ENCODE measurements at regions not wholly inside any gene's neighbourhood (a gene's known extent, or its start where the extent isn't known, plus 50 kb on each side); places are given as distances from the start of the nearest gene placed in this dataset.

DNA sequence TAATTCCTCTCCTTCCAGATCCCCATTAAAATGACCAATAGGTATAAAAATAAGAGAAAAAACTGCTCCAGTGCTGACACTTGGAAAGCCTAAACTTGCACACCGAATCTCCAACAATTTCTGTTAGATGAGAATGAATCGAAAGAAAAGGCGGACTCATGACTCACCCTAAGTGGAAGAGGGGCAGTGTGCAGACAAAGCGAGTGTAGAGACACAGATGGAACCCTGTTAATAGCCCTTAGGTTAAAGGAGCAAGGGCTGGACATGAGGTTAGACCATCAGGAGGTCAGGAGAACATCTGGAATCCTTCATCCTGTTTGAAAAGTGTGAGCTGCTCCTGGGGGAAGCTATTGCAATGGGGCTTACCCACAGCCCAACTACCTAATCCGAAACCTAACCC, 103.4 kb upstream of the GLI3 start:
- Mint-ChIP-seq H3K9me3 (peaks cover 7% of the 10 kb centered on the region), H3K27ac (no peak overlapping the region), H3K4me1 (no peaks in the 10 kb centered on the region), H3K4me3 (no peak overlapping the region), H3K36me3 (no peaks in the 10 kb centered on the region)
- DNase-seq (ENCODE audit: low spot score in 2 of 2) (no peak), ATAC-seq (no peak)

DNA sequence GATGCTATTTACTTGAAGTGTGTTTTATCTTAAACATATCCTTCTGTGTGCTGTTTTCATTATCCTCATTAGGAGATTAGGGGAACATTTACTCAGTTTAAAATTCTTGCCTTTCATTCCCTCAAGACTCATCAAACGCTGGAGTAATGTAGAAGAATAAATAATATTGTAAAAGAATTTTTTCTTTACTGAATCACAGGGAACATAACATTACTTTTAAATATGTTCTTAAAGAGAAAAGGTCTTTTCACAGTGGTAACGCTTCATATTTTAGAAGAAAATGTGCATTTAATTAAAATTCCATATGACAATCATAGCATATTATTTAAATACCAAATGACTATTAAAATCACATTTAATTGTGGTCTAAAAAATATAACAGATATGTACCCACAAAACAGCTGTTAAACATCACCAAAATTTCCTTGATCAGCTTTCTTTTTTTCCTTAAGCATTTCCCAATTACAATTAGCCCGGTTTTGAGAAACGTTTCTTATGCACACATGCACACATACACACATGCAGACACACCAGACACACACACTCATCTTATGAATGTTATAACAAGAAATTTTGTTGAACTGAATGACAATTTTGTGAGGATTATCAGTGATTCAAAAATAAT, 102.0 kb upstream of the GLI3 start:
- DNase-seq (ENCODE audit: low spot score in 2 of 2) = no peak
- Mint-ChIP-seq H3K36me3 (no peaks in the 10 kb centered on the region), H3K9me3 (peaks cover 10% of the 10 kb centered on the region), H3K4me1 (no peaks in the 10 kb centered on the region), H3K27ac (no peak overlapping the region), H3K4me3 (no peak overlapping the region)
- ATAC-seq = no peak

DNA sequence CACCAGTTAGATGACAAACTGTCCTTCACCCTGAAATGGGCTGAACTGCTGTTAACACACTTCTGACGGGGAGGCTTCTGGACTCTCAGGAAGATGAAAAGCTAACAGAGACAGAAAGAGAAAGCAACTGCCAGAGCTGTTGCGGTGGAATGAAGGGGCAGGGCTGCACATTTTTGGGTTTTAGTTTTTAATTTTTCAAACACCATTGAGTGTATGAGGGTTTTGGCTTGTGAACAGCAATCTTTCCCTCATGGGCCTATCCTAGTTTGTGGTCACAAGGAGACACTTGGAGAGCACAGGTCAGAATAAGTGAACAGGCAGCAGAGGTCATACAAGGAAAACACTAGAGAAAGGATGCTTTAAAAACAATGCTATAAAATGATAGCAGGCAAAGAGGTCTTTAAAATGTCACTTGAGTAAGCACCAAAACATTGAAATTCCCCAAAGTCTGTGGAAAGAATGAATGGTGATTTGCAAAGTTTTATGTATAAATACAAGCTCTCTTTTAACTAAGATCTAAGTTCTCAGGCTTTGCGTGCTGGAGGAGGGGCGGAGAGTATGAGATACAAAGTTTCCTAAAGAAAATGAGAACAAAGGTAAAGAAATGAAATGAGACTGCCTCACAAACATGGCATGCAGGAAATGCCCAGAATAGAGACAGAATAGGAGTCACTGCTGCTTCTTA, 101.4 kb upstream of the GLI3 start:
- H3K4me3 Mint-ChIP-seq = no peak overlapping the region
- no peaks in the 10 kb centered on the region for H3K36me3 Mint-ChIP-seq
- ATAC-seq (no peak), DNase-seq (ENCODE audit: low spot score in 2 of 2) (no peak)
- no peaks in the 10 kb centered on the region for H3K4me1 Mint-ChIP-seq
- H3K27ac Mint-ChIP-seq = no peak overlapping the region
- peaks cover 10% of the 10 kb centered on the region for H3K9me3 Mint-ChIP-seq

GRCh38 chr7:42337225-42337905, 100.4 kb upstream of the GLI3 start:
- ATAC-seq (no peak), DNase-seq (ENCODE audit: low spot score in 2 of 2) (no peak)
- H3K27ac Mint-ChIP-seq = no peak overlapping the region
- H3K36me3 Mint-ChIP-seq = no peaks in the 10 kb centered on the region
- H3K4me1 Mint-ChIP-seq = no peaks in the 10 kb centered on the region
- peaks cover 13% of the 10 kb centered on the region for H3K9me3 Mint-ChIP-seq
- H3K4me3 Mint-ChIP-seq = no peak overlapping the region

DNA sequence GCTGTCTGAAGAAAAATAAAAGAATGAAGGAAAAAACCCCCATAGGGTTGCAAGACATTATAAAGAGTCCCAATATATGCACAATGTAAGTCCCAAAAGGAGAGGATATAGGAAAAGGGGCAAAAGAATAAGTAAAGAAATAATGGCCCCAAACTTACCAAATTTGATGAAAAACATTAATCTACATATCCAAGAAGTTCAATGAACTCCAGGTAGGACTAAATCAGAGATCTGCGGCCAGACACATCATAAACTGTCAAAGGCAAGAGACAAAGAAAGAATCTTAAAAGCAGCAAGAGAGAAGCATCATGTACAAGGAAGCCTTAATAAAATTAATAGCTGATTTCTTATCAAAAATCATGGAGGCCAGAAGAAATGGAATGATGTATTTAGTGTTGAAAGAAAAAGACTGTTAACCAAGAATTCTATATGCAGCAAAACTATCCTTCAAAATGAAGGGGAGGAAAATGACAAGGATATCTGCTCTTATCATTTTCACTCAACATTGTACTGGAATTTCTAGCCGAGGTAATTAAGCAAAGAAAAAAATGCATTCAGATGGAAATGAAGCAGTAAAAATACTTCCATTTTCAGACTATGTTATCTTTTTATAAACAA, 95.7 kb upstream of the GLI3 start:
- Mint-ChIP-seq H3K4me3 (no peak overlapping the region), H3K27ac (no peak overlapping the region), H3K9me3 (peaks cover 16% of the 10 kb centered on the region), H3K36me3 (no peaks in the 10 kb centered on the region), H3K4me1 (no peaks in the 10 kb centered on the region)
- ATAC-seq = no peak
- no peak for DNase-seq (ENCODE audit: low spot score in 2 of 2)

DNA sequence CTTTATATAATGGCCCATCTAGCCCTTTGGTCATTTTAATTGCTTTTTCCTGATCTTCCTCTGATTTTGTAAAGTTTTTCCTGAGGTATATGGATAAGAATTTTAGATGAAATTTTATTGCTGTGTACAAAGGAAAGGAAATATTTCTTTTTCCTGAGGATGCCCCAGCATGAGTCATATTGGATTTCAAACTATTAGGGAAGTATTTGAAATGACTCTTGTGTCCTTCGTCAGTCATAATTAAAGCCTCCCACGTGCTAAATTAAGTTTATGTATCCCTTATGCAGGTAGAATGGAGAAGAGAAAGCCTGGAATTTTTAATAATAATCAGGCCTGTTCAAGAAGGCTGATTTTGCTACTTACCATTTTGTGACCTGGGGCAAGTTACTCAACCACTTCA, 82.6 kb upstream of the GLI3 start:
- ATAC-seq = no peak

DNA sequence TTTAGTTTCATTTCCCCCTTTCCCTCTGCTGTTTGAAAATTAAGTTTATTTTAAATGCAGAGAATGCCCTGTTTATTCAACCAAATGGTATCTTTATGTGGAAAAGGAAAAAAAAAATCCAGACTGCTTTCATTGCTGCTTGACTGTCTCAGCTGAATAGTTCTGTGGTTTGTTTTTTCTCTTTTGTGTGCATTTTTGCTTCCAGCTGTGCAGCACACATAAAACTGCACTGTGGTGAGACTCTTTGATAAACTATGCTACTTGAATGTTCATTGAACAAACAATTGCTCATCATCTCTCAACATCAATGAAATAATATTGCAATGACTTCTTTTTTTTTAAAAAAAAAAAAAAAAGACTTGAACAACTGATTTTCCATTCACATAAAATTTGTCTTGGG, 78.6 kb upstream of the GLI3 start:
- Mint-ChIP-seq H3K36me3 (no peaks in the 10 kb centered on the region), H3K27ac (no peak overlapping the region), H3K9me3 (peaks cover 14% of the 10 kb centered on the region), H3K4me1 (no peaks in the 10 kb centered on the region), H3K4me3 (no peak overlapping the region)
- DNase-seq (ENCODE audit: low spot score in 2 of 2) = no peak
- ATAC-seq = no peak

More for the DNA sequence above, 82.6 kb upstream of the GLI3 start:
- Mint-ChIP-seq H3K4me3 (no peak overlapping the region), H3K27ac (no peak overlapping the region), H3K36me3 (no peaks in the 10 kb centered on the region), H3K9me3 (peaks cover 3% of the 10 kb centered on the region), H3K4me1 (no peaks in the 10 kb centered on the region)
- no peak for DNase-seq (ENCODE audit: low spot score in 2 of 2)

DNA sequence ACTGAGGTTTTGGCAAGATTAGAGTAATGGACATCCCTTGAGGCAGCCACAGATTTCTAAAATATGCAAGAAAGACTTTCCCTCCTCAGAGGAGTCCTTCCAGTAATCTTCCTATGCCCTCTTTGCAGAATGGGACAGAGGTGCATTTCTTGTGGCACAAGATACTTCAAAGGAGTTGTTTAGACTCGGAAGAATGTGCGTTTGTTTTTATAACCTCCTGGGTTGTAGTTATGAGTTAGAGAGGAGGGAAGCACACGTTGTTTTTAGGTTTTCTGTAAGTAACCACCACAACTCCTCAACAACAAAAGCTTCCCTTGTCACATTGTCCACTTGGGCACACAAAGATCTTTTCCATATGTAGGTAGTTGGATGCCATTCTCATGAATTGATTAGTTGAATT, 78.1 kb upstream of the GLI3 start:
- DNase-seq (ENCODE audit: low spot score in 2 of 2) (no peak), ATAC-seq (no peak)
- Mint-ChIP-seq H3K27ac (no peak overlapping the region), H3K36me3 (no peaks in the 10 kb centered on the region), H3K9me3 (peaks cover 15% of the 10 kb centered on the region), H3K4me3 (no peak overlapping the region), H3K4me1 (no peaks in the 10 kb centered on the region)

DNA sequence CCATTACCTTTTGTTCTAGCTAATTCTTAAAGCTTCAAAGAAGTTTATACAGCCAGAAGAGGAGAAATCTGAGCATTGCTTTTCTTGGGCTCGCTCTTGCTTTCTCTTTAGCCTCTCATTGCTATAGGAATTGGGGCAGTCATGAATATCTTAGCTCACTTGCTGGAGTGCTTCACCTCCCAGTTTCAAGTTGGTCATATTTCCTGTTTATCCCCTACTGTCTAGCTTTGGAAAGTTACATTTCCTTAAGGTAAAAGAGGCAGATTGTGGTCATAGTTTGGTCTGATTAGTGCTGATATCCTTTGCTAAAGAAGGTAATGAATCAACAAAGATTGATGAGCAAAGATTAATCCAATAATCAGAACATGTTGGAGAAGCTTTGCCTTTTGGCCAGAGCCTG, 77.7 kb upstream of the GLI3 start:
- ATAC-seq (no peak), DNase-seq (ENCODE audit: low spot score in 2 of 2) (no peak)
- Mint-ChIP-seq H3K4me1 (no peaks in the 10 kb centered on the region), H3K27ac (no peak overlapping the region), H3K4me3 (no peak overlapping the region), H3K9me3 (peaks cover 15% of the 10 kb centered on the region), H3K36me3 (no peaks in the 10 kb centered on the region)

GRCh38 chr7:42311195-42311594, 74.2 kb upstream of the GLI3 start:
- Mint-ChIP-seq H3K4me3 (no peak overlapping the region), H3K36me3 (no peaks in the 10 kb centered on the region), H3K27ac (no peak overlapping the region), H3K9me3 (peaks cover 15% of the 10 kb centered on the region), H3K4me1 (no peaks in the 10 kb centered on the region)
- ATAC-seq (no peak), DNase-seq (ENCODE audit: low spot score in 2 of 2) (no peak)

- peaks cover 4% of the 10 kb centered on the region for H3K9me3 Mint-ChIP-seq
- H3K27ac Mint-ChIP-seq = no peak overlapping the region
- H3K4me1 Mint-ChIP-seq = no peaks in the 10 kb centered on the region
- ATAC-seq (no peak), DNase-seq (ENCODE audit: low spot score in 2 of 2) (no peak)
- no peak overlapping the region for H3K4me3 Mint-ChIP-seq
- no peaks in the 10 kb centered on the region for H3K36me3 Mint-ChIP-seq
Observed at GRCh38 chr7:42292991-42293521, 56.0 kb upstream of the GLI3 start.

DNA sequence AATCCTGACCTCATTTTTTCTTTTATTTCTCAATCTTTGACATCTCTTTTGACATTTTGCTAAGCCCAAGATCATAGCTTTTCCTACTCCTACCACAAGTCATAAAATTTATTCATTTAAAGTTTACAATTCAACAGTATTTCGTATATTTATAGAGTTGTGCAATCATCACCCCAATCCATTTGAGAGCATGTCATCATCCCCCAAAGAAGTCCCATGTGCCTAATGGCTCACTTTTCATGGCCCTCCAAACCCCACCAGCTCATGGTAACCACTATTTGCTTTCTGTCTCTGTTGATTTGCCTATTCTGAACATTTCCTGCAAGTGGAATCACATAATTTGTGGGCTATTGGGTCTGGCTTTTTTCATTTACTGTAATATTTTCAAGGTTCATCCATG, 52.5 kb upstream of the GLI3 start:
- no peak for ATAC-seq
- DNase-seq (ENCODE audit: low spot score in 2 of 2) = no peak
- H3K27ac Mint-ChIP-seq = no peak overlapping the region
- no peaks in the 10 kb centered on the region for H3K4me1 Mint-ChIP-seq
- H3K4me3 Mint-ChIP-seq = no peak overlapping the region
- H3K36me3 Mint-ChIP-seq = no peaks in the 10 kb centered on the region
- H3K9me3 Mint-ChIP-seq = peaks cover 7% of the 10 kb centered on the region

Measured in stimulated activated effector memory CD8-positive, alpha-beta T cell treated with anti-CD3 and anti-CD28 coated beads, Interleukin-12 subunit alpha, Interleukin-12 subunit beta, amount 100 ng/mL, for 72 hours (primary cell).